GM23338 (cell line): ENCODE measurements at regions not wholly inside any gene's neighbourhood (a gene's known extent, or its start where the extent isn't known, plus 50 kb on each side); places are given as distances from the start of the nearest gene placed in this dataset.

ENCODE experiments used
- ATAC-seq: fragments of 200-7000 bp; cut with Tn5 transposase; 3 replicates; pipeline ENCODE4 v1.9.1; 2020
- DNase-seq: peaks from one replicate; pipeline ENCODE4 v3.0.0-alpha.2; 2015; ENCODE audit warnings: low spot score
- H2AFZ ChIP-seq: fragments of 200-600 bp; sonication (generic); 2 replicates; pipeline ENCODE4 v1.8.0; 2016; ENCODE audit warnings: antibody characterized with exemption, mild to moderate bottlenecking, moderate library complexity
- H3F3A ChIP-seq: fragments of 200-600 bp; sonication (generic); replicated peaks from 2 replicates; pipeline ENCODE4 v1.8.0; 2017; ENCODE audit warnings: antibody characterized with exemption, mixed run types, low read depth
- H3K27ac ChIP-seq: fragments of 200-600 bp; sonication (generic); 2 replicates; pipeline ENCODE4 v1.6.1; 2016; ENCODE audit warnings: low read depth
- H3K27me3 ChIP-seq: fragments of 200-600 bp; sonication (generic); 2 replicates; pipeline ENCODE4 v1.8.0; 2016; ENCODE audit warnings: mild to moderate bottlenecking, mixed run types, moderate library complexity; ENCODE audit not compliant: insufficient read depth
- H3K36me3 ChIP-seq: fragments of 200-600 bp; sonication (generic); 2 replicates; pipeline ENCODE4 v1.8.0; 2016; ENCODE audit warnings: mild to moderate bottlenecking; ENCODE audit not compliant: insufficient read depth
- H3K4me1 ChIP-seq: fragments of 200-600 bp; sonication (generic); 2 replicates; pipeline ENCODE4 v1.8.0; 2016; ENCODE audit warnings: mild to moderate bottlenecking, moderate library complexity; ENCODE audit not compliant: insufficient read depth
- H3K4me2 ChIP-seq: fragments of 200-600 bp; sonication (generic); 2 replicates; pipeline ENCODE4 v1.7.1; 2017; ENCODE audit warnings: mixed run types
- H3K4me3 ChIP-seq: fragments of 200-600 bp; sonication (generic); 2 replicates; pipeline ENCODE4 v1.6.1; 2016; ENCODE audit warnings: mixed run types
- H3K79me2 ChIP-seq: fragments of 200-600 bp; sonication (generic); replicated peaks from 2 replicates; pipeline ENCODE4 v1.8.0; 2017; ENCODE audit warnings: mild to moderate bottlenecking; ENCODE audit not compliant: insufficient read depth
- H3K9me2 ChIP-seq: fragments of 200-600 bp; sonication (generic); 2 replicates; pipeline ENCODE4 v1.8.0; 2017; ENCODE audit not compliant: insufficient read depth
- H4K20me1 ChIP-seq: fragments of 200-600 bp; sonication (generic); replicated peaks from 2 replicates; pipeline ENCODE4 v1.8.0; 2017; ENCODE audit warnings: mild to moderate bottlenecking; ENCODE audit not compliant: insufficient read depth
- H3K27ac Mint-ChIP-seq: 2 replicates; pipeline ENCODE4 v1.8.0; 2020; ENCODE audit warnings: inconsistent platforms, mild to moderate bottlenecking, moderate library complexity, mixed read lengths
- H3K27me3 Mint-ChIP-seq: 3 replicates; pipeline ENCODE4 v1.8.0; 2022; ENCODE audit warnings: low read depth, mild to moderate bottlenecking, moderate library complexity, mixed read lengths, inconsistent platforms; ENCODE audit not compliant: insufficient read depth, poor library complexity
- H3K36me3 Mint-ChIP-seq: 3 replicates; pipeline ENCODE4 v1.8.0; 2021; ENCODE audit warnings: low read depth, mild to moderate bottlenecking, inconsistent platforms, moderate library complexity, mixed read lengths
- H3K4me1 Mint-ChIP-seq: 3 replicates; pipeline ENCODE4 v1.8.0; 2020; ENCODE audit warnings: mild to moderate bottlenecking, inconsistent platforms, mixed read lengths
- H3K4me3 Mint-ChIP-seq: 3 replicates; pipeline ENCODE4 v1.8.0; 2021; ENCODE audit warnings: moderate library complexity, mild to moderate bottlenecking, inconsistent platforms, mixed read lengths
- H3K9me3 Mint-ChIP-seq: 3 replicates; pipeline ENCODE4 v1.8.0; 2020; ENCODE audit warnings: moderate library complexity, mild to moderate bottlenecking, inconsistent platforms, mixed read lengths
- CREB1 ChIP-seq: fragments of 250-450 bp; sonication (Bioruptor Pico); IDR thresholded peaks from 2 replicates; pipeline ENCODE4 v1.5.0; 2020; ENCODE audit warnings: low read depth, mild to moderate bottlenecking, moderate library complexity
- CTCF ChIP-seq, 2 experiments: fragments of 200-600 bp in 1 of 2; sonication (generic) in 1 of 2; conservative IDR thresholded peaks; 2 replicates each; pipeline versions ENCODE4 v1.5.1 to v1.6.1; 2016 to 2017; ENCODE audit warnings: antibody characterized with exemption in 2 of 2, low read depth in 2 of 2, mild to moderate bottlenecking in 2 of 2, moderate library complexity in 1 of 2
- ETS1 ChIP-seq: IDR thresholded peaks from 2 replicates; pipeline ENCODE4 v1.6.1; 2016; ENCODE audit warnings: antibody characterized with exemption
- EZH2 ChIP-seq: fragments of 200-600 bp; sonication (generic); IDR thresholded peaks from one replicate; pipeline ENCODE4 v1.8.0; 2017; ENCODE audit warnings: antibody characterized with exemption, mild to moderate bottlenecking, low read depth; ENCODE audit not compliant: unreplicated experiment
- ZNF114 ChIP-seq: fragments of 250-450 bp; sonication (Bioruptor Pico); IDR thresholded peaks from 2 replicates; pipeline ENCODE4 v1.5.0; 2020; ENCODE audit warnings: mild to moderate bottlenecking, moderate library complexity
- ZNF331 ChIP-seq: fragments of 250-450 bp; sonication (Bioruptor Pico); IDR thresholded peaks from 2 replicates; pipeline ENCODE4 v1.5.0; 2020; ENCODE audit warnings: low read depth, mild to moderate bottlenecking, moderate library complexity
- ZNF462 ChIP-seq: fragments of 250-450 bp; sonication (Bioruptor Pico); IDR thresholded peaks from 2 replicates; pipeline ENCODE4 v1.5.0; 2020; ENCODE audit warnings: mild to moderate bottlenecking, moderate library complexity
- TF ChIP-seq, protein P1 (sequence below): IDR thresholded peaks from one replicate; pipeline ENCODE4 v1.6.1; 2018; ENCODE audit warnings: antibody characterized with exemption; ENCODE audit not compliant: unreplicated experiment

DNA sequence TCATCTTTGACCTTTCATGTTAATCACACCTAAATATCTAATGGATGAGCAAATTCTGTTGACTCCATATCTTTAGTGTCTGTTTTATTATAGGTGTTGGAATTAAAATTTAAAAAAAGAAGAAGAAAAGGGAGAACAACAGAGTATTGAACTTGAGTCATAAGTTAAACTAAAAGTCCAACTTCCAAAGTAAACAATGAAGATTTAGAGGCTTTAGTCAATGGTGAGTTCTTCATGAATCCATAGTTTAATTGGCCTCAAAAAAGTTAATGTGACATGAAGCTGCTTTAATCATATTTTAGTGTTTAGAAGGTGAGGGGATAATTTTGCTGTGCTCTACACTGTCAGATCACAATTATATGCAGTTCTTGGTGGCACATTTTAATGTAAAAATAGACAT is 288.2 kb upstream of the RORA start:
- TF ChIP-seq ZNF462 (CRISPR knock-in tag) = no peak
- no peak for TF ChIP-seq ETS1
- DNase-seq = no peak
- H3K27me3 Mint-ChIP-seq = peaks cover 2% of the 10 kb centered on the region
- H3K9me2 ChIP-seq = no peaks in the 10 kb centered on the region
- no peaks in the 10 kb centered on the region for H3F3A ChIP-seq
- peaks cover 14% of the 10 kb centered on the region for H3K4me1 Mint-ChIP-seq
- no peaks in the 10 kb centered on the region for H3K36me3 Mint-ChIP-seq
- H3K4me1 ChIP-seq = peaks cover 6% of the 10 kb centered on the region
- no peak overlapping the region for H3K4me2 ChIP-seq
- H2AFZ ChIP-seq = peak overlapping the region; percentile 80; the same call in 1 of the 2 replicates
- H3K4me3 Mint-ChIP-seq = no peak overlapping the region
- H3K36me3 ChIP-seq = no peaks in the 10 kb centered on the region
- H3K27ac Mint-ChIP-seq = no peak overlapping the region
- H3K27me3 ChIP-seq = no peaks in the 10 kb centered on the region
- no peak overlapping the region for H3K27ac ChIP-seq
- H3K4me3 ChIP-seq = no peak overlapping the region
- ATAC-seq = no peak
- H3K79me2 ChIP-seq = no peaks in the 10 kb centered on the region
- H4K20me1 ChIP-seq = no peaks in the 10 kb centered on the region
- H3K9me3 Mint-ChIP-seq = no peaks in the 10 kb centered on the region

DNA sequence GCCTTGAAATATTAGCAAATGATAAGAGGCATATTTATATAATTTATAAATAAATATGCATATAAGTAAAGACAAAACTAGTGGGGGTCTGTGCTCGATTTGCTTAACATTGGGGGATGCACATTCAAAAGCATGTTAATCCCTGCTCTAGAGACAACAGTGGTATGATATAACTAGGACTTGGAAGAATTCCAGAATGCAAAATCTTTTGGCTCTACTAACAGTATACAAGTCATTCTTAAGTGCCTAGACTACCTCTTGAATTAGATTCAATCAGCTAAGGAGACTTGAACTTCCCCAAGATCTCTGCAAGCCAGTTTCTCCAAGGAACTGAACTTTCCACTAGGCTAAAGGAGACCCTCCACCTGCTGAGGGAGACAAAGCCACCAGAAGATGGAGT is 282.7 kb upstream of the RORA start:
- H3K27ac Mint-ChIP-seq = no peak overlapping the region
- no peak overlapping the region for H2AFZ ChIP-seq
- H3K27me3 Mint-ChIP-seq = no peaks in the 10 kb centered on the region
- no peaks in the 10 kb centered on the region for H3F3A ChIP-seq
- no peak for DNase-seq
- ATAC-seq = no peak
- H3K27me3 ChIP-seq = no peaks in the 10 kb centered on the region
- H3K4me2 ChIP-seq = no peak overlapping the region
- no peak overlapping the region for H3K27ac ChIP-seq
- H3K79me2 ChIP-seq = no peaks in the 10 kb centered on the region
- H4K20me1 ChIP-seq = no peaks in the 10 kb centered on the region
- no peaks in the 10 kb centered on the region for H3K36me3 ChIP-seq
- H3K36me3 Mint-ChIP-seq = no peaks in the 10 kb centered on the region
- H3K9me3 Mint-ChIP-seq = no peaks in the 10 kb centered on the region
- H3K4me1 Mint-ChIP-seq = no peaks in the 10 kb centered on the region
- no peak overlapping the region for H3K4me3 Mint-ChIP-seq
- H3K9me2 ChIP-seq = no peaks in the 10 kb centered on the region
- H3K4me3 ChIP-seq = no peak overlapping the region
- no peaks in the 10 kb centered on the region; the same call in 1 of the 2 replicates for H3K4me1 ChIP-seq
- TF ChIP-seq CREB1 (CRISPR knock-in tag) = no peak
- no peak for TF ChIP-seq ETS1
- no peak for TF ChIP-seq ZNF331 (CRISPR knock-in tag)
- TF ChIP-seq, protein P1, sequence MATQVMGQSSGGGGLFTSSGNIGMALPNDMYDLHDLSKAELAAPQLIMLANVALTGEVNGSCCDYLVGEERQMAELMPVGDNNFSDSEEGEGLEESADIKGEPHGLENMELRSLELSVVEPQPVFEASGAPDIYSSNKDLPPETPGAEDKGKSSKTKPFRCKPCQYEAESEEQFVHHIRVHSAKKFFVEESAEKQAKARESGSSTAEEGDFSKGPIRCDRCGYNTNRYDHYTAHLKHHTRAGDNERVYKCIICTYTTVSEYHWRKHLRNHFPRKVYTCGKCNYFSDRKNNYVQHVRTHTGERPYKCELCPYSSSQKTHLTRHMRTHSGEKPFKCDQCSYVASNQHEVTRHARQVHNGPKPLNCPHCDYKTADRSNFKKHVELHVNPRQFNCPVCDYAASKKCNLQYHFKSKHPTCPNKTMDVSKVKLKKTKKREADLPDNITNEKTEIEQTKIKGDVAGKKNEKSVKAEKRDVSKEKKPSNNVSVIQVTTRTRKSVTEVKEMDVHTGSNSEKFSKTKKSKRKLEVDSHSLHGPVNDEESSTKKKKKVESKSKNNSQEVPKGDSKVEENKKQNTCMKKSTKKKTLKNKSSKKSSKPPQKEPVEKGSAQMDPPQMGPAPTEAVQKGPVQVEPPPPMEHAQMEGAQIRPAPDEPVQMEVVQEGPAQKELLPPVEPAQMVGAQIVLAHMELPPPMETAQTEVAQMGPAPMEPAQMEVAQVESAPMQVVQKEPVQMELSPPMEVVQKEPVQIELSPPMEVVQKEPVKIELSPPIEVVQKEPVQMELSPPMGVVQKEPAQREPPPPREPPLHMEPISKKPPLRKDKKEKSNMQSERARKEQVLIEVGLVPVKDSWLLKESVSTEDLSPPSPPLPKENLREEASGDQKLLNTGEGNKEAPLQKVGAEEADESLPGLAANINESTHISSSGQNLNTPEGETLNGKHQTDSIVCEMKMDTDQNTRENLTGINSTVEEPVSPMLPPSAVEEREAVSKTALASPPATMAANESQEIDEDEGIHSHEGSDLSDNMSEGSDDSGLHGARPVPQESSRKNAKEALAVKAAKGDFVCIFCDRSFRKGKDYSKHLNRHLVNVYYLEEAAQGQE = no peak
- TF ChIP-seq ZNF114 (CRISPR knock-in tag) = no peak
- TF ChIP-seq CTCF (conservative IDR thresholded peaks at IDR 0.05; ENCODE audit: low read depth in 2 of 2) = no peak
- no peak for TF ChIP-seq EZH2
